H9 (cell line): ENCODE measurements at regions not wholly inside any gene's neighbourhood (a gene's known extent, or its start where the extent isn't known, plus 50 kb on each side); places are given as distances from the start of the nearest gene placed in this dataset.

Source experiments
- DNase-seq: peaks from one replicate; pipeline ENCODE4 v3.0.0-alpha.2; 2017
- H2AFZ ChIP-seq: one replicate; pipeline ENCODE4 v1.6.1; 2013; ENCODE audit warnings: mild to moderate bottlenecking, low read length, control low read depth, moderate library complexity
- H2AK5ac ChIP-seq: 2 replicates; pipeline ENCODE4 v1.6.1; 2013; ENCODE audit warnings: low read length, control low read depth, mixed read lengths; ENCODE audit not compliant: insufficient read length
- H2BK120ac ChIP-seq: one replicate; pipeline ENCODE4 v1.6.1; 2013; ENCODE audit warnings: low read depth, mild to moderate bottlenecking, low read length, control low read depth, inconsistent platforms; ENCODE audit not compliant: poor library complexity, severe bottlenecking
- H2BK12ac ChIP-seq: 2 replicates; pipeline ENCODE4 v1.6.1; 2013; ENCODE audit warnings: low read length, control low read depth, mixed read lengths, low read depth; ENCODE audit not compliant: insufficient read length
- H2BK15ac ChIP-seq: 2 replicates; pipeline ENCODE4 v1.6.1; 2013; ENCODE audit warnings: low read depth, low read length, control low read depth
- H2BK20ac ChIP-seq: one replicate; pipeline ENCODE4 v1.6.1; 2013; ENCODE audit warnings: low read depth, mild to moderate bottlenecking, low read length, control low read depth, inconsistent platforms; ENCODE audit not compliant: poor library complexity, severe bottlenecking
- H2BK5ac ChIP-seq: 2 replicates; pipeline ENCODE4 v1.6.1; 2013; ENCODE audit warnings: low read length, control low read depth, mixed read lengths; ENCODE audit not compliant: insufficient read length
- H3K14ac ChIP-seq: 2 replicates; pipeline ENCODE4 v1.6.1; 2013; ENCODE audit warnings: low read length, control low read depth; ENCODE audit not compliant: insufficient read depth
- H3K18ac ChIP-seq: 2 replicates; pipeline ENCODE4 v1.6.1; 2013; ENCODE audit warnings: low read depth, mild to moderate bottlenecking, mixed read lengths, low read length, control low read depth; ENCODE audit not compliant: insufficient read length
- H3K23ac ChIP-seq: 2 replicates; pipeline ENCODE4 v1.6.1; 2013; ENCODE audit warnings: low read length, control low read depth, mixed read lengths, low read depth; ENCODE audit not compliant: insufficient read length
- H3K23me2 ChIP-seq: 2 replicates; pipeline ENCODE4 v1.6.1; 2013; ENCODE audit warnings: low read depth, mild to moderate bottlenecking, mixed read lengths, low read length, control low read depth; ENCODE audit not compliant: insufficient read length, poor library complexity, severe bottlenecking
- H3K27ac ChIP-seq: 2 replicates; pipeline ENCODE4 v1.5.1; 2013; ENCODE audit warnings: low read length, control low read depth, mixed read lengths, low read depth; ENCODE audit not compliant: insufficient read length
- H3K27me3 ChIP-seq: 2 replicates; pipeline ENCODE4 v1.6.1; 2013; ENCODE audit warnings: low read length, control low read depth, inconsistent platforms; ENCODE audit not compliant: insufficient read depth
- H3K4ac ChIP-seq: 2 replicates; pipeline ENCODE4 v1.6.1; 2013; ENCODE audit warnings: low read depth, mild to moderate bottlenecking, control low read depth, inconsistent platforms, low read length, moderate library complexity
- H3K4me1 ChIP-seq: 2 replicates; pipeline ENCODE4 v1.6.1; 2013; ENCODE audit warnings: low read length, control low read depth, inconsistent platforms; ENCODE audit not compliant: insufficient read depth
- H3K4me2 ChIP-seq: 2 replicates; pipeline ENCODE4 v1.6.1; 2013; ENCODE audit warnings: low read length, control low read depth, mixed read lengths; ENCODE audit not compliant: insufficient read length, insufficient read depth
- H3K56ac ChIP-seq: 2 replicates; pipeline ENCODE4 v1.6.1; 2013; ENCODE audit warnings: low read depth, mild to moderate bottlenecking, mixed read lengths, low read length, control low read depth; ENCODE audit not compliant: insufficient read length
- H3K79me1 ChIP-seq: 2 replicates; pipeline ENCODE4 v1.6.1; 2013; ENCODE audit warnings: low read depth, mild to moderate bottlenecking, moderate library complexity, low read length, control low read depth, inconsistent platforms; ENCODE audit not compliant: insufficient read depth, poor library complexity, severe bottlenecking
- H3K79me2 ChIP-seq: 2 replicates; pipeline ENCODE4 v1.6.1; 2013; ENCODE audit warnings: low read length, control low read depth, inconsistent platforms; ENCODE audit not compliant: insufficient read depth
- H3K9ac ChIP-seq: 2 replicates; pipeline ENCODE4 v1.6.1; 2013; ENCODE audit warnings: low read length, control low read depth, mixed read lengths; ENCODE audit not compliant: insufficient read length; ENCODE audit errors: extremely low read depth
- H3K9me3 ChIP-seq: one replicate; pipeline ENCODE4 v1.6.1; 2013; ENCODE audit warnings: low read depth, low read length, inconsistent platforms; ENCODE audit not compliant: control insufficient read depth
- H3T11ph ChIP-seq: one replicate; pipeline ENCODE4 v1.6.1; 2013; ENCODE audit warnings: mild to moderate bottlenecking, low read length, control low read depth, inconsistent platforms
- H4K20me1 ChIP-seq: one replicate; pipeline ENCODE4 v1.6.1; 2013; ENCODE audit not compliant: control insufficient read depth, insufficient read length, insufficient read depth
- H4K5ac ChIP-seq: 2 replicates; pipeline ENCODE4 v1.6.1; 2013; ENCODE audit warnings: low read depth, mild to moderate bottlenecking, mixed read lengths, low read length, control low read depth; ENCODE audit not compliant: insufficient read length
- H4K8ac ChIP-seq: replicated peaks from 2 replicates; pipeline ENCODE4 v1.6.1; 2013; ENCODE audit warnings: low read length, control low read depth, mixed read lengths, low read depth; ENCODE audit not compliant: insufficient read length
- H4K91ac ChIP-seq: 2 replicates; pipeline ENCODE4 v1.6.1; 2013; ENCODE audit warnings: low read depth, mild to moderate bottlenecking, moderate library complexity, mixed read lengths, low read length, control low read depth; ENCODE audit not compliant: insufficient read length
- H3K27ac Mint-ChIP-seq, 3 experiments: 2 replicates in 2 of 3; 3 replicates in 1 of 3; pipeline ENCODE4 v1.8.0; 2020 to 2021; ENCODE audit warnings: mixed read lengths in 3 of 3, mild to moderate bottlenecking in 1 of 3, moderate library complexity in 1 of 3
- H3K27me3 Mint-ChIP-seq: 2 replicates; pipeline ENCODE4 v1.8.0; 2021; ENCODE audit warnings: low read depth, mild to moderate bottlenecking, moderate library complexity, mixed read lengths
- H3K36me3 Mint-ChIP-seq, 3 experiments: 2 replicates in 2 of 3; 3 replicates in 1 of 3; pipeline ENCODE4 v1.8.0; 2020 to 2021; ENCODE audit warnings: low read depth in 3 of 3, mixed read lengths in 3 of 3; ENCODE audit not compliant: insufficient read depth in 1 of 3
- H3K4me1 Mint-ChIP-seq, 2 experiments: 2 replicates each; pipeline ENCODE4 v1.8.0; 2020; ENCODE audit warnings: mixed read lengths in 2 of 2
- H3K4me3 Mint-ChIP-seq, 2 experiments: 2 replicates in 1 of 2; 3 replicates in 1 of 2; pipeline ENCODE4 v1.8.0; 2020 to 2021; ENCODE audit warnings: mild to moderate bottlenecking in 2 of 2, mixed read lengths in 2 of 2, moderate library complexity in 1 of 2
- H3K9me3 Mint-ChIP-seq, 2 experiments: 2 replicates in 1 of 2; 3 replicates in 1 of 2; pipeline ENCODE4 v1.8.0; 2020; ENCODE audit warnings: mild to moderate bottlenecking in 2 of 2, mixed read lengths in 2 of 2, moderate library complexity in 1 of 2
- WGBS: extraction: QIAGEN DNeasy Blood & Tissue Kit; methylation state at CpG from one replicate; pipeline ENCODE4 v1.1.7; 2013; ENCODE audit warnings: missing lambda C conversion rate, low lambda C conversion rate, mixed read lengths; ENCODE audit not compliant: insufficient read length; ENCODE audit errors: extremely low coverage; 5-methylcytosine and 5-hydroxymethylcytosine counted together
- TF ChIP-seq, protein P1 (sequence below): fragments of 200-600 bp; sonication (generic); conservative IDR thresholded peaks from 3 replicates; pipeline ENCODE4 v1.8.0; 2021; ENCODE audit warnings: antibody characterized with exemption, mild to moderate bottlenecking

DNA sequence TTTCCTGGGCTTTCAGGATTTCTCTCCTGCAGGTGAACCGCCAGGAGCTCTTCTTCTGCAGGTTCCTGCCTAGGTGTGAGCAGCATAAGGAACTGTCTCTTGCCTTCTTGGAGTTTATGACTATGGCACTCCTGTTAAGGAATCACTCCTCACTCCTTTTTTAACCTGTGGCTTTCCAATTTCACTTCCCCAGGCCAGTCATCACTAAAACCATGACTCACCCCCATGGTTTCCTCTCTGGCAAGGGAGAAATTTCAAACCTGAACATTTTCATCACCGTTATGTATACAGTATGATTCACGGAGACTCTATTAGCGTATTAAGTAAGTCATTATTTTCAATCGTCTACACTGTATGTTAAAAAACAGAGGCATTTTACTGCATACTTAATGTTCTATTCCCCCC, 78.2 kb upstream of the ARID1B start:
- Histone ChIP-seq H2AK5ac (no peak overlapping the region), H3K9me3 (no peaks in the 10 kb centered on the region), H3K4me2 (no peak overlapping the region), H2BK15ac (no peak overlapping the region), H3K27me3 (no peaks in the 10 kb centered on the region), H3K18ac (no peak overlapping the region), H4K5ac (no peak overlapping the region), H2BK5ac (no peak overlapping the region), H3K27ac (no peak overlapping the region), H3K56ac (no peak overlapping the region), H3K14ac (no peak overlapping the region), H2BK120ac (no peak overlapping the region), H4K20me1 (no peaks in the 10 kb centered on the region), H2AFZ (no peak overlapping the region), H3K4me1 (no peaks in the 10 kb centered on the region), H2BK12ac (no peak overlapping the region), H3T11ph (no peak overlapping the region), H4K91ac (no peak overlapping the region), H3K79me1 (no peaks in the 10 kb centered on the region), H3K23me2 (no peaks in the 10 kb centered on the region), H4K8ac (no peak overlapping the region), H3K23ac (no peak overlapping the region), H2BK20ac (no peak overlapping the region), H3K9ac (no peak overlapping the region), H3K79me2 (no peaks in the 10 kb centered on the region), H3K4ac (no peak overlapping the region)
- WGBS = no CpG with 5 or more reads among the region's 5 CpGs
- no peak overlapping the region for H3K27ac Mint-ChIP-seq
- H3K4me3 Mint-ChIP-seq = no peak overlapping the region
- peaks cover 3 to 4% of the 10 kb centered on the region in 2 experiments; a peak in 3 of 4 replicates for H3K4me1 Mint-ChIP-seq
- TF ChIP-seq, protein P1, sequence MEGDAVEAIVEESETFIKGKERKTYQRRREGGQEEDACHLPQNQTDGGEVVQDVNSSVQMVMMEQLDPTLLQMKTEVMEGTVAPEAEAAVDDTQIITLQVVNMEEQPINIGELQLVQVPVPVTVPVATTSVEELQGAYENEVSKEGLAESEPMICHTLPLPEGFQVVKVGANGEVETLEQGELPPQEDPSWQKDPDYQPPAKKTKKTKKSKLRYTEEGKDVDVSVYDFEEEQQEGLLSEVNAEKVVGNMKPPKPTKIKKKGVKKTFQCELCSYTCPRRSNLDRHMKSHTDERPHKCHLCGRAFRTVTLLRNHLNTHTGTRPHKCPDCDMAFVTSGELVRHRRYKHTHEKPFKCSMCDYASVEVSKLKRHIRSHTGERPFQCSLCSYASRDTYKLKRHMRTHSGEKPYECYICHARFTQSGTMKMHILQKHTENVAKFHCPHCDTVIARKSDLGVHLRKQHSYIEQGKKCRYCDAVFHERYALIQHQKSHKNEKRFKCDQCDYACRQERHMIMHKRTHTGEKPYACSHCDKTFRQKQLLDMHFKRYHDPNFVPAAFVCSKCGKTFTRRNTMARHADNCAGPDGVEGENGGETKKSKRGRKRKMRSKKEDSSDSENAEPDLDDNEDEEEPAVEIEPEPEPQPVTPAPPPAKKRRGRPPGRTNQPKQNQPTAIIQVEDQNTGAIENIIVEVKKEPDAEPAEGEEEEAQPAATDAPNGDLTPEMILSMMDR = no peak
- DNase-seq = no peak
- H3K36me3 Mint-ChIP-seq = no peaks in the 10 kb centered on the region
- H3K27me3 Mint-ChIP-seq = no peaks in the 10 kb centered on the region; the same call in 1 of the 2 replicates
- H3K9me3 Mint-ChIP-seq = no peaks in the 10 kb centered on the region
